Endothelial cell of umbilical vein (primary cell): ENCODE measurements at regions not wholly inside any gene's neighbourhood (a gene's known extent, or its start where the extent isn't known, plus 50 kb on each side); places are given as distances from the start of the nearest gene placed in this dataset.

ENCODE experiments used
- JUN ChIP-seq: IDR thresholded peaks from 2 replicates; pipeline ENCODE4 v1.6.1; 2011; ENCODE audit warnings: borderline replicate concordance, low read depth; ENCODE audit not compliant: insufficient read length, insufficient read depth
- POLR2A ChIP-seq: IDR thresholded peaks from 2 replicates; pipeline ENCODE4 v1.6.1; 2012; ENCODE audit warnings: low read depth, mild to moderate bottlenecking, control low read depth, low read length
- TF ChIP-seq, protein P1 (sequence below): IDR thresholded peaks from 2 replicates; pipeline ENCODE4 v1.6.1; 2011; ENCODE audit not compliant: insufficient read depth, insufficient read length

DNA sequence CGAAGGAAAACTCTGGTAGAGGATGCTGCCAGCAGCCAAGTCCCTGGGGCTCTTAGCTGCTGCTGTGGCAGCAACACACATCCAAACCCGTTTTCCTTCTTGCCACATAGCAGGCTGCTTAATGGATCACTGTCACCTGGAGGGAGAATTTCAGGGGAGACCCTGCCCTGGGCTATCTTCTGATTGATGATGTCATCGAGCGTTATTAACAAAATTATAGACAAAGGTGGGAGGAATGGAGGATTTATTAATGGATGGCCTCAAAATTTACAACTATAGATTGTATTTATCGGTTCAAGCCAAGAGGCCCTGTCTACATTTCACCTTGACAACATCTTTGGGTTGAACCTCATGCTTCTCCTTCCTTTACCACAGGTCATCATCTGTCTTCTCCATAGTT is 120.8 kb upstream of the PZP start:
- TF ChIP-seq POLR2A (no peak), JUN (no peak)
- TF ChIP-seq, protein P1, sequence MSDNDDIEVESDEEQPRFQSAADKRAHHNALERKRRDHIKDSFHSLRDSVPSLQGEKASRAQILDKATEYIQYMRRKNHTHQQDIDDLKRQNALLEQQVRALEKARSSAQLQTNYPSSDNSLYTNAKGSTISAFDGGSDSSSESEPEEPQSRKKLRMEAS, result no peak
